ENCODE measurements at regions not wholly inside any gene's neighbourhood (a gene's known extent, or its start where the extent isn't known, plus 50 kb on each side); places are given as distances from the start of the nearest gene placed in this dataset.

GRCh38 chr9:129368444-129368978 is 190.4 kb upstream of the IER5L start:
- ATAC-seq: no peak
- TF ChIP-seq ZNF8 (CRISPR knock-in tag; IDR thresholded peaks at IDR 0.05) (no peak), BACH2 (CRISPR knock-in tag; IDR thresholded peaks at IDR 0.05; ENCODE audit: borderline replicate concordance) (no peak), GLIS3 (CRISPR knock-in tag; IDR thresholded peaks at IDR 0.05) (no peak), ZFP30 (CRISPR knock-in tag; IDR thresholded peaks at IDR 0.05) (no peak), ESRRG (CRISPR knock-in tag; IDR thresholded peaks at IDR 0.05) (no peak), CSDC2 (CRISPR knock-in tag; IDR thresholded peaks at IDR 0.05) (no peak), RARB (CRISPR knock-in tag; IDR thresholded peaks at IDR 0.05) (no peak), PPARA (CRISPR knock-in tag; IDR thresholded peaks at IDR 0.05; ENCODE audit: borderline replicate concordance) (no peak), ZC3H10 (CRISPR knock-in tag; IDR thresholded peaks at IDR 0.05) (no peak), OSR1 (CRISPR knock-in tag; IDR thresholded peaks at IDR 0.05) (no peak), SNAI2 (CRISPR knock-in tag; IDR thresholded peaks at IDR 0.05) (no peak), ZNF565 (CRISPR knock-in tag; conservative IDR thresholded peaks at IDR 0.05; ENCODE audit: low read depth) (no peak), ARNTL (CRISPR knock-in tag; IDR thresholded peaks at IDR 0.05; ENCODE audit: borderline replicate concordance, low read depth) (no peak), TOX (CRISPR knock-in tag; IDR thresholded peaks at IDR 0.05; ENCODE audit: borderline replicate concordance) (no peak)
- TF ChIP-seq, protein P1, sequence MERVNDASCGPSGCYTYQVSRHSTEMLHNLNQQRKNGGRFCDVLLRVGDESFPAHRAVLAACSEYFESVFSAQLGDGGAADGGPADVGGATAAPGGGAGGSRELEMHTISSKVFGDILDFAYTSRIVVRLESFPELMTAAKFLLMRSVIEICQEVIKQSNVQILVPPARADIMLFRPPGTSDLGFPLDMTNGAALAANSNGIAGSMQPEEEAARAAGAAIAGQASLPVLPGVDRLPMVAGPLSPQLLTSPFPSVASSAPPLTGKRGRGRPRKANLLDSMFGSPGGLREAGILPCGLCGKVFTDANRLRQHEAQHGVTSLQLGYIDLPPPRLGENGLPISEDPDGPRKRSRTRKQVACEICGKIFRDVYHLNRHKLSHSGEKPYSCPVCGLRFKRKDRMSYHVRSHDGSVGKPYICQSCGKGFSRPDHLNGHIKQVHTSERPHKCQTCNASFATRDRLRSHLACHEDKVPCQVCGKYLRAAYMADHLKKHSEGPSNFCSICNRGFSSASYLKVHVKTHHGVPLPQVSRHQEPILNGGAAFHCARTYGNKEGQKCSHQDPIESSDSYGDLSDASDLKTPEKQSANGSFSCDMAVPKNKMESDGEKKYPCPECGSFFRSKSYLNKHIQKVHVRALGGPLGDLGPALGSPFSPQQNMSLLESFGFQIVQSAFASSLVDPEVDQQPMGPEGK (CRISPR knock-in tag; IDR thresholded peaks at IDR 0.05; ENCODE audit: borderline replicate concordance): no peak
- TF ChIP-seq, protein P2, sequence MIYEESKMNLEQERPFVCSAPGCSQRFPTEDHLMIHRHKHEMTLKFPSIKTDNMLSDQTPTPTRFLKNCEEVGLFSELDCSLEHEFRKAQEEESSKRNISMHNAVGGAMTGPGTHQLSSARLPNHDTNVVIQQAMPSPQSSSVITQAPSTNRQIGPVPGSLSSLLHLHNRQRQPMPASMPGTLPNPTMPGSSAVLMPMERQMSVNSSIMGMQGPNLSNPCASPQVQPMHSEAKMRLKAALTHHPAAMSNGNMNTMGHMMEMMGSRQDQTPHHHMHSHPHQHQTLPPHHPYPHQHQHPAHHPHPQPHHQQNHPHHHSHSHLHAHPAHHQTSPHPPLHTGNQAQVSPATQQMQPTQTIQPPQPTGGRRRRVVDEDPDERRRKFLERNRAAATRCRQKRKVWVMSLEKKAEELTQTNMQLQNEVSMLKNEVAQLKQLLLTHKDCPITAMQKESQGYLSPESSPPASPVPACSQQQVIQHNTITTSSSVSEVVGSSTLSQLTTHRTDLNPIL (CRISPR knock-in tag; IDR thresholded peaks at IDR 0.05; ENCODE audit: low read depth): no peak
- TF ChIP-seq, protein P3, sequence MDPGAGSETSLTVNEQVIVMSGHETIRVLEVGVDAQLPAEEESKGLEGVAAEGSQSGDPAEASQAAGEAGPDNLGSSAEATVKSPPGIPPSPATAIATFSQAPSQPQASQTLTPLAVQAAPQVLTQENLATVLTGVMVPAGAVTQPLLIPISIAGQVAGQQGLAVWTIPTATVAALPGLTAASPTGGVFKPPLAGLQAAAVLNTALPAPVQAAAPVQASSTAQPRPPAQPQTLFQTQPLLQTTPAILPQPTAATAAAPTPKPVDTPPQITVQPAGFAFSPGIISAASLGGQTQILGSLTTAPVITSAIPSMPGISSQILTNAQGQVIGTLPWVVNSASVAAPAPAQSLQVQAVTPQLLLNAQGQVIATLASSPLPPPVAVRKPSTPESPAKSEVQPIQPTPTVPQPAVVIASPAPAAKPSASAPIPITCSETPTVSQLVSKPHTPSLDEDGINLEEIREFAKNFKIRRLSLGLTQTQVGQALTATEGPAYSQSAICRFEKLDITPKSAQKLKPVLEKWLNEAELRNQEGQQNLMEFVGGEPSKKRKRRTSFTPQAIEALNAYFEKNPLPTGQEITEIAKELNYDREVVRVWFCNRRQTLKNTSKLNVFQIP (CRISPR knock-in tag; IDR thresholded peaks at IDR 0.05; ENCODE audit: borderline replicate concordance, low read depth): no peak
- TF ChIP-seq, protein P4, sequence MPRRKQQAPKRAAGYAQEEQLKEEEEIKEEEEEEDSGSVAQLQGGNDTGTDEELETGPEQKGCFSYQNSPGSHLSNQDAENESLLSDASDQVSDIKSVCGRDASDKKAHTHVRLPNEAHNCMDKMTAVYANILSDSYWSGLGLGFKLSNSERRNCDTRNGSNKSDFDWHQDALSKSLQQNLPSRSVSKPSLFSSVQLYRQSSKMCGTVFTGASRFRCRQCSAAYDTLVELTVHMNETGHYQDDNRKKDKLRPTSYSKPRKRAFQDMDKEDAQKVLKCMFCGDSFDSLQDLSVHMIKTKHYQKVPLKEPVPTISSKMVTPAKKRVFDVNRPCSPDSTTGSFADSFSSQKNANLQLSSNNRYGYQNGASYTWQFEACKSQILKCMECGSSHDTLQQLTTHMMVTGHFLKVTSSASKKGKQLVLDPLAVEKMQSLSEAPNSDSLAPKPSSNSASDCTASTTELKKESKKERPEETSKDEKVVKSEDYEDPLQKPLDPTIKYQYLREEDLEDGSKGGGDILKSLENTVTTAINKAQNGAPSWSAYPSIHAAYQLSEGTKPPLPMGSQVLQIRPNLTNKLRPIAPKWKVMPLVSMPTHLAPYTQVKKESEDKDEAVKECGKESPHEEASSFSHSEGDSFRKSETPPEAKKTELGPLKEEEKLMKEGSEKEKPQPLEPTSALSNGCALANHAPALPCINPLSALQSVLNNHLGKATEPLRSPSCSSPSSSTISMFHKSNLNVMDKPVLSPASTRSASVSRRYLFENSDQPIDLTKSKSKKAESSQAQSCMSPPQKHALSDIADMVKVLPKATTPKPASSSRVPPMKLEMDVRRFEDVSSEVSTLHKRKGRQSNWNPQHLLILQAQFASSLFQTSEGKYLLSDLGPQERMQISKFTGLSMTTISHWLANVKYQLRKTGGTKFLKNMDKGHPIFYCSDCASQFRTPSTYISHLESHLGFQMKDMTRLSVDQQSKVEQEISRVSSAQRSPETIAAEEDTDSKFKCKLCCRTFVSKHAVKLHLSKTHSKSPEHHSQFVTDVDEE (CRISPR knock-in tag; IDR thresholded peaks at IDR 0.05): no peak

DNA sequence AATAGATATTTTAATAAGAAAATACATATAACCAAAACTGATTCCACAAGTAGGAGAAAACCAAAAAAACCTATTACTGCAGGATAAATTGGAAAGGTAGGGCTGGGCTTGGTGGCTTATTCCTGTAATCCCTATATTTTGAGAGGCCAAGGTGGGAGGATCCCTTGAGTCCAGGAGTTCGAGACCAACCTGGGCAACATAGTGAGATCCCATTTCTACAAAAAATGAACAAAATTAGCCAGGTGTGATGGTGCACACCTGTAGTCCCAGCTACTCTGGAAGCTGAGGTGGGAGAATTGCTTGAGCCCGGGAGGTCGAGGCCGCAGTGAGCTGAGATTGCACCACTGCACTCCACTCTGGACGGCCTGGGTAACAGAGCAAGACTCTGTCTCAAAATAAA is 189.2 kb upstream of the IER5L start:
- TF ChIP-seq ZC3H10 (CRISPR knock-in tag; IDR thresholded peaks at IDR 0.05) (no peak), OSR1 (CRISPR knock-in tag; IDR thresholded peaks at IDR 0.05) (no peak), SNAI2 (CRISPR knock-in tag; IDR thresholded peaks at IDR 0.05) (no peak)
- TF ChIP-seq, protein P5, sequence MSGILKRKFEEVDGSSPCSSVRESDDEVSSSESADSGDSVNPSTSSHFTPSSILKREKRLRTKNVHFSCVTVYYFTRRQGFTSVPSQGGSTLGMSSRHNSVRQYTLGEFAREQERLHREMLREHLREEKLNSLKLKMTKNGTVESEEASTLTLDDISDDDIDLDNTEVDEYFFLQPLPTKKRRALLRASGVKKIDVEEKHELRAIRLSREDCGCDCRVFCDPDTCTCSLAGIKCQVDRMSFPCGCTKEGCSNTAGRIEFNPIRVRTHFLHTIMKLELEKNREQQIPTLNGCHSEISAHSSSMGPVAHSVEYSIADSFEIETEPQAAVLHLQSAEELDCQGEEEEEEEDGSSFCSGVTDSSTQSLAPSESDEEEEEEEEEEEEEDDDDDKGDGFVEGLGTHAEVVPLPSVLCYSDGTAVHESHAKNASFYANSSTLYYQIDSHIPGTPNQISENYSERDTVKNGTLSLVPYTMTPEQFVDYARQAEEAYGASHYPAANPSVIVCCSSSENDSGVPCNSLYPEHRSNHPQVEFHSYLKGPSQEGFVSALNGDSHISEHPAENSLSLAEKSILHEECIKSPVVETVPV (CRISPR knock-in tag; IDR thresholded peaks at IDR 0.05): no peak
- ATAC-seq: no peak

GRCh38 chr9:129365196-129365595 is 187.1 kb upstream of the IER5L start:
- no peak for ATAC-seq
- TF ChIP-seq ARNTL (CRISPR knock-in tag; IDR thresholded peaks at IDR 0.05; ENCODE audit: borderline replicate concordance, low read depth): no peak
- no peak for TF ChIP-seq ZNF565 (CRISPR knock-in tag; conservative IDR thresholded peaks at IDR 0.05; ENCODE audit: low read depth)
- TF ChIP-seq GLIS3 (CRISPR knock-in tag; IDR thresholded peaks at IDR 0.05): no peak
- TF ChIP-seq ESRRG (CRISPR knock-in tag; IDR thresholded peaks at IDR 0.05): no peak
- TF ChIP-seq ISL1 (CRISPR knock-in tag; IDR thresholded peaks at IDR 0.05): no peak

Measured in SK-N-SH treated with all-trans-retinoic acid at 6 μM for 48 hours (cell line).